GM19023 (cell line): ENCODE measurements at regions not wholly inside any gene's neighbourhood (a gene's known extent, or its start where the extent isn't known, plus 50 kb on each side); places are given as distances from the start of the nearest gene placed in this dataset.
"Not testable (repeated sequence)": the region's sequence is repeated elsewhere in the genome, so short reads cannot be mapped to it uniquely, and the experiment has no call there.

Experiments
- ATAC-seq: cut with Tn5 transposase; IDR thresholded peaks from one replicate; pipeline ENCODE4 v1.9.1; 2021; ENCODE audit warnings: mild to moderate bottlenecking, moderate library complexity; ENCODE audit not compliant: unreplicated experiment

DNA sequence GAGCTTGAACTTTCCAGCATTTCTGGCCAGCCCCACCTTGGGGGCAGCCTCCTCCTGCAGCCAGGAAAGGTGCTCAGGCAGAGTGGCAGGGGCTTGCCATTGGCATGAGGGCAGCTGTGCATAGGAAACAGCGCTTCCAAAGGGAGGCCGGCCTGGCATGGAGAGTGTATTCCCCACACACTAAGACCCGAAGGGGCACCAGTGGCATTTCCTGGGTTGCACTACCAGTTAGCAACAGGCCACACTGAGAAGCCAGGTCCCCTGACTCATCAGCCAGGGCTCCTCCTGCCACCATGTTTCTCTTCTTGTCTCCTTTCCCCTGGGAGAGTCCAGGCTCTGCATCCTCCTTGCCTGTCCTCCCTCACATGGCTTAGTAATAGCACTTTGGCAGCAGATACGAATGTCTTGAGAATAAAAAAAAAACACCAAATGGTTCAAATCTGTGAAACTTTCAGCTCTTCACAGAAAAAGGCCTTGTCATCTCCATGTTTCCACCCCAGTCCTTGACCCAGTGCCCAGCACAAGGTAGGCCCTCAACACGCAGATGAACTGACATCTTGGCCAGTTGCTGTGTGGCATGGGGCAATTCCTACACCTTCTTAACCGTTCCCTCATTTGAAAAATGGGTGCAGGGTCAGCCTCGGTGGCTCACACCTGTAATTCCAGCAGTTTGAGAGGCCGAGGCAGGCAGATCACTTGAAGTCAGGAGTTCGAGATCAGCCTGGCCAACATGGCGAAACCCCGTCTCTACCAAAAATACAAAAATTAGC lies 180.4 kb downstream of the SMAD6 start:
- no peak for ATAC-seq

DNA sequence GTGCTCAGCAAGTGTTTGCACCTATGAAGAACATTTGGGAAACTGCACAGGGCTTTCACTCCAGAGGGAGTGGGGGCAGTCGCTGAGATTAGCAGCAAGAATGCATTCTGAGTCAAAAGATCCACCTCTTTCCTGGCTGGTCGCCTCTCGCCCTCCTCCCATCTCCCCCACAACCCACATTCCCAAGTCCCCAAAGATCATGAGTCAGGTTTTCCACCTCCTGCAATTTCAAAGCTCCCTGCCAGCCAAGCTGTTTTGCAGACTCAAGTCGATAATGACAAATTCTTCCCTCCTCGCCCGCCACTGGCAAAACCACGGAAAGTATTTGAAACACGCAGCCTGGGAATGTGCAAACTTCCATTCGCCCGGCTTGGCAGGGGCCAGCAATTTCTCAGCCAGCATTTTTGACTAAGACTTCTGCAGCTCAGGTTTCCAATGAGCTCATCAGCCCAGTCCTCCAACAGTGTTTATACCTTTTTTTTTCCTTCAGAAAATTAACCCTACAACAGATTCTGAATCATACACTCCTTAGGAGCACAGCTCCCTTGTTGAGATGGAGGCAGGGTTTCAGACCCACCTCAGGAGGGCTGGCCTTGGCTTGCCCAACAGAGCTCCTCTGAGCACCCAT lies 181.4 kb downstream of the SMAD6 start:
- no peak for ATAC-seq

DNA sequence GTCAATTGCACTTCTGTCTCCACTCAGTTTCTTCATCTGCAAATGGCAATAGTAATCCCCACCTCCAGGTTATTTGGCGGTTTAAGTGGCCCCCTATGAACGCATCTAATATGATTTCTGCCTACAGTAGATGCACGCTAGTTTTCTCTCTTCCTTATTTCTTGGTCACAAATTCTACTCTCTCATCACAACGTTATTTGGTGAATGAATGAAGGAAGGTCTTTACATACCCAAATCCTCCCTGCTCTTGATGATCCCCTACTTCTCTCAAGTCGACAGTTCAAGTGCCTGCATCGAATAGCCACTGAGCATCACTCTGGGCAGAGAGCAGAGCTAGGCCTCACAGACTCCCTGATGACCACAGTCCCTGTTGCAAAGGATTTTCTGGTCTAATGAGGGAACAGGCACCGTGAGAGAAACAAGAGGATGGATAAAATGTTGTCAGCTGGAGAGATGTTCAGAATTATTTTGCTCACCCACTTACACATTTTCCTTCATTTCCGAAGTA lies 181.2 kb upstream of the SMAD3 start:
- no peak for ATAC-seq

DNA sequence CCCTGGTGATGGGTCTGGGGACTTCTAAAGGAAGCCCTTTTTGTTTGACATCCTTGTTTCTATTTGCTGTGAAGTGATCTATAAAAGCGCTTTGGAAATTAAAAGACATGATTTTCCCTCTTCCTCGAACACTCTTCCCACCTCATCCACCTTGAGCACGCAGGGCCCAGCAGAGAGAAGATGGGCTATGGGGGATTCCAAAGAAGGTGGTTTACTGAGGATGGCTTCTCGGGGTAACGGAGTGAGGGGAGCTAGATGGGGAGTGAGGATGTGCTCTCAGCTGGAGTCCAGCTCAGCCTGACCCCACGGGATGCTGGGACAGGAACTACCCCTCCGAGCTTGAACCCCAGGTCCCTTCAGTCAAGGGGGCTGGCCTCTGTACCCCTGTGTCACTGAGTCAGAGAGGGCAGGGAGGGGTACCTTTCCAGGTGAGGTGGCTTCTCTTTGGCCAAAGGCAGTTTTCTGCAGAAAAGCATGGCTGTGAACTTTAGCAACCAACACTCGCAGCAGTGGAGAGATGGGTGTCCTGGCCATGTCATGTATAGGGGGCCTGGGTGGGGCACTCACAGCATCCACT lies 180.7 kb upstream of the SMAD3 start:
- ATAC-seq, result no peak

DNA sequence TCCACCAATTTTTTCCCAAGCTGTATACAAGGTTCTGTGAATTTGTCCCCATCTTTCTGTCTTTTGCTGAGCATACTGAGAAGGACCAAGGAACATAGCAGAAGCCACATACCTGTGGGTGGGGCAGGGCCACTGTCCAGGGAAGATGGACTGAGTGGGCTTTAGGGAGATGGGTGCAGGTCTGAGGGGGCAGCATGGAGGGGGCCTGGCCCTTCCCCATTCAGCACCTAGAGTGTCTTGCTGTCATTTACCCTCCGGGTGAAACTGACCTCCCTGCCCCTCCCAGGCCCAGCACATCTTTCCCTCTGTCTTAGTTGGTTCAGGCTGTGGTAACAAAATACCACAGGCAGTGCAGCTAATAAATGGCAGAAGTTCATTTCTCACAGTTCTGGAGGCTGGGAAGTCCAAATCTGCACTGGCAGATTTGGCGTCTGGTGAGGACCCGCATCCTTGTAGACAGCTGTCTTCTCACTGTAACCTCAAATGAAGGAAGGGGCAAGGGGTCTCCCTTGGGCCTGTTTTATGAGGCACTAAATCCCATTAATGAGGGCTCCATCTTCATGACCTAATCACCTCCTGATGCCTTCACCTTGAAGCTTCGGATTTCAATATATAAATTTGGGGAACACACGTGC lies 180.0 kb upstream of the SMAD3 start:
- ATAC-seq, result no peak

DNA sequence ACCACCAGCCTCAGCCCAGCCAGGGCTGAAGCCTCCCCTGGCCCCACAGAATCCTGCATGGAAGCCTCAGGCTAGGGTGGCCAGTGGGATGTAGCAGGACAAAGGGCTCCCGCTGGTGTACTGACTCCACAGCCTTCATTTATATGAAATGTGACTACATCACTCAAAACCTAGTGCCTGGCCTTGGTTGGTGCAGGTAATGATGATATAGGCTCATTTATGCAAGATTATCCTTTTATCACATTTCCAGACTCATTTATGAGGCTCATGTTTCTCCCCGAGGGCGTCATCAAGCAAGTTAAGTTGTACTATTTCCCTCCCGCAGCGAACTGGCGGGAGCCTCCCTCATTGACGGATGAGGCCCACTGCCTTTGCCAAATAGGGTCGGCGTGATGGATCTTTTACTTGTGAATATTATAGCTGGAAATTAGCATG lies 179.1 kb upstream of the SMAD3 start:
- no peak for ATAC-seq

DNA sequence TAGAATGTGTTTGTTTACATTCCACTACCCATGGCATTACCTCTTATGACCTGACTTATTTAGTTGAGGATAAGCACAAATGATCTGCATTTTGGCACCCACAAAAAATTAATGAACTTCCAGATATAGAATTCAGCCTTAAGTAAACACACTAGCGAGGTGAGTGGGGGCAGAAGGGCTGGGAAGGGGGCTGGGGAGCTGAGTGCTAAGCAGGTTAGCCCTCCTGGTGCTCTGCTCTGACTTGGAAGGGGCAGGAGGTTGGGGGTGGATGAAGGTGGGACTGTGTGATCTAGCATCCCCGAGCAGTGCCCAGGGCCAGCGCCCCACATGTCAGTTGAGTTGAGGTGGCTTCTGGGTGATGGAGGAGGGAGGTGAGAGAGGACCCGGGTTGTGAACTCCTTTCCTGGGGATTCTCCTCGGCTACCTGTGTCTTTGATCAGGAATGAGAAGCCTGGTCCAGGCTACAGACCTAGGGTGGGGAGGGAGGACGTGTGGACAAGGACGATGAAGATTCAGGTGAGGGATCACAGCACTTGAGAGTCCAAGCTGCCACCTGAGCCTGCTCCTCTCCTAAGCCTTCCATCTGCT lies 178.6 kb upstream of the SMAD3 start:
- no peak for ATAC-seq

DNA sequence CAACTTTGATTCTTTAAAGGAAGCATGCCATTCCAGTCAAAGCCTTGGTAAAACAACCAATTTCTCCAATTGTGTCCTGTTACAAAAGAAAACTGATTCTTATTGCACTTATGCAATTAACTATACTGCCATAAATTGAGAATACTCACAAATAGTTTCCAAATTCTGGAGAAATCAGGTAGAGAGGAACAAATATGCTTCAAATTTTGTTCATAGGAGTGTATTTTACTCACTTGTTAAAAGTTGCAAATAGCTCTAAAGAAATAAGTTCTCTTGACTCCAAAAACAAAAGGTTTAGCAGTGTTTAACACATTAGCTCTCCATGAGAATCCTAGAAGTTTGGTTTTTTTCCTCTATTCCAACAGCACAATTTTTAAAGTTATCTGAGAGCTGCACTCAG lies 176.1 kb upstream of the SMAD3 start:
- not testable (repeated sequence) for ATAC-seq

DNA sequence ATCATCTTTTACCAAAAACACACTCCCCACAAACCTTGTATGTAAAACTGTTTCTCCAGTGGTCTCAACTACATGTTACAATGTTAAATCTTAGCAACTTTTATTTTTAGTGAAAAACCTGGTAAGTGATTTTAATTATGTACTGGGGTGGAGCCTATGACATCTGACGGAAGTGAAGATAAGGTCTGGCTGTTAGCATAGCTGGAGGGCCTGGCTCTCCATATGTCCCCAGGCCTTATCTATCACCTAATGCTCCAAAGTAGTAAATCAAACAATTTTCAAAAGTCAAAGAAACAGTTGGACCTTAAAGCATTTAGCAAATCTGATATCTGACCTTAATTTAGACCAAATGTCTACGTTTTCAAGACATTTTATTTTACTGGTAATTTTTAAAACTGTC lies 173.6 kb upstream of the SMAD3 start:
- ATAC-seq, result no peak

DNA sequence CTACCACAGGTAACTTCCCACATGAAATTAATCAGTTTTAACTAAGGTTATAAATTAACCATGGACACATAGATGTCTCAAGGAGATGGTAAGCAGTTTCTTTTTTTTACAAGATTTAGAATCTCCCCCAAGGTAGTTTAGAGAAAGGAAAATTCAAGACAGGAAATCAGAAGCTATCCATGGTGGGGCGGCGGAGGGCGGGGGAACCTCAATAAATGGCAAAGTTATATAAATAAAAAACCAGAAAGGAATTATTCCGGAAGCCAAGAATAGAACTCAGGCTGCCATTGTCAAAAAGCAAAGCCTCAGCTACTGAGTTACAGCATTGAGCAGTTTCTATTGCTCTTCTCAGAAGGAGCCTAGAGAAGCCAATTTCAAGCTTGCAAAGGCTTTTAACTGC lies 172.1 kb upstream of the SMAD3 start:
- ATAC-seq, result no peak

DNA sequence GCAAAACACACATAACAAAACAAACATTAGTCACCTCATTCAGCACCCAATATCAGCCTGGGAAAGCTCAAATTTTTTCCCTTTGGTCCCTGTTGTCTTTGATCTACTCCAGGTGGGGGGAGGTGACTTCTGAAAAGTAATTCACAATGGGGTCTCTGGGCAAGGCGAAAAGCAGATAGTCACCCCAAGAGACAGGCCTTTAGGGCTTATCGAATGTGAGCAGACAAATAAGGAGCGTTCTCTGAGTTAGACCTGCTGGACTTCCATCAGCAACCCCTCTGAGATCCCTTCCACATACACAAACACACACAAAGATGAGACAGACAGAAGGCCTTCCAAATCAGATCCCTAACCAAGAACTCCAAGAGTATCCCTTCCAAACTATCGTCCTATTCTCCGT lies 171.0 kb upstream of the SMAD3 start:
- no peak for ATAC-seq

DNA sequence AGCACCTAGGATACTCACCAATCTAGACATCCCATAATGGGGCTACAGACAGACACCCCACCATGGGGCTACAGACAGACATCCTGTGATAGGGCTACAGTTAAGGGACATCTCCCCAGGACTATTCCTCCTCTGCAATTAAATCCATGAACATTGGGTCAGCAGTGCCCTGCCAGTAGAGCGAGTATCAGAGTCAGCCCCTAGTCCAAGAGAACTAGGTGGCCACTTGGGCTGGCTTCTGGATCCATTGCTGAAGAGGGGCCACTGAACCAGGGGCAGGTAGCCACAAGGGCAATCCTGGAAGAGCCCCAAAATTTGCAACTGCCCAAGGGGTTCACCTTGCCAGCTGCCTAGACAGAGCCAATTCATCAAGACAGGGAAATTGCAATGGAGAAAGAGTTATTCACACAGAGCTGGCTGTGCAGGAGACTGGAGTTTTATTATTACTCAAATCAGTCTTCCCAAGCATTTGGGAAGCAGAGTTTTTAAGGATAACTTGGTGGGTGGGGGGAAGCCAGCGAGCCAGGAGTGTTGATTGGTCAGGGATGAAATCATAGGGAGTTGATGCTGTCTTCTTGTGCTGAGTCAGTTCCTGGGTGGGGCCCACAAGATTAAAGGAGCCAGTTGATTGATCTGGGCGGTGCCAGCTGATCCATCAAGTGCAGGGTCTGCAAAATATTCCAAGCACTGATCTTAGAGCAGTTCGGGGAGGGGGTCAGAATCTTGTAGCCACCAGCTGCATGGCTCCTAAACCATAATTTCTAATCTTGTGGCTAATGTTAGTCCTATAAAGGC lies 170.2 kb upstream of the SMAD3 start:
- ATAC-seq, result no peak

DNA sequence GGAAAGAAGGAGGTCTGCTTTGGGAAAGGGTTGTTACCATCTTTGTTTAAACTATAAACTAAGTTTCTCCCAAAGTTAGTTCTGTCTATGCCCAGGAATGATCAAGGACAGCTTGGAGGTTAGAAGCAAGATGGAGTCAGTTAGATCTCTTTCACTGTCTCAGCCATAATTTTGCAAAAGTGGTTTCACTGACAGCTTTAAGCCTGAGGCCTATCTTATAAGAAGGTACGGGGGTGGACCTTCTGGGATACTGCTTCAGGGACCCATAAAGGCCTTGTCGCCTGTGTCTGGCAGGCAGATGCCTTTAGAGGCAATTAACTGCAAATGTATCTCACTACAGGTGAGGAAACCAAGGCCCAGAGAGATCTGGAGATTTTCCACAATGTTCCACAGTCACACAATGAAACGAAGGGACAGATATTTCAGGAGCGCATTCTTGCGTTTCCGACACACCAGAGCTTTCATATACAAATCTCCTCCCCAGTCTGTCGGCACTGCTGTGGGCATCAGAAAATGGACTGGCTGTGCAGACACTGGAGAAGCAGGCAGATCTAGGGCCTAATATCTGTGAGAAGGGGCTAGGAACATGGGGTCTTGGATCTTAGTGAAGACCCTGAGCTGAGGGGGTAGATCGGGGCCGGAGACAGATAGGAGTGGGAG lies 169.5 kb upstream of the SMAD3 start:
- no peak for ATAC-seq

DNA sequence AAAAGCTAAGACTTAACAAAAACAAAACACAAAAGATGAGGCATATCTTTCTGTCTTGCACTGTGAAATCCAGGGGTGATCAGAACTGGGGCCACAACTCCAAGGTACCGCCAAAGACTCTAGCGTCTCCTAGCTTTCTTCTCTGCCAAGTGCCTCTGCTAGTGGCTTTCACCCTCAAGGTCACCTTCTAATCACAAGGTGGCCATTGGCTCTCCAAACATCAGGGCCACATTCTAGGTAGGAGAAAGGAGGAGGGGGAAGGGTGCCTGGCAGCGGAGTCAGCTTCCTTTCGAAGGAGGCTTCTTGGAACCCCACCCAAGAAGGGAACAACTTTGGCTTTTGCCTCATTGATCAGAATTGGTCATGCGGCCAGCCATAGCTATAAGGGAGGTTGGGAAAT lies 168.8 kb upstream of the SMAD3 start:
- no peak for ATAC-seq

DNA sequence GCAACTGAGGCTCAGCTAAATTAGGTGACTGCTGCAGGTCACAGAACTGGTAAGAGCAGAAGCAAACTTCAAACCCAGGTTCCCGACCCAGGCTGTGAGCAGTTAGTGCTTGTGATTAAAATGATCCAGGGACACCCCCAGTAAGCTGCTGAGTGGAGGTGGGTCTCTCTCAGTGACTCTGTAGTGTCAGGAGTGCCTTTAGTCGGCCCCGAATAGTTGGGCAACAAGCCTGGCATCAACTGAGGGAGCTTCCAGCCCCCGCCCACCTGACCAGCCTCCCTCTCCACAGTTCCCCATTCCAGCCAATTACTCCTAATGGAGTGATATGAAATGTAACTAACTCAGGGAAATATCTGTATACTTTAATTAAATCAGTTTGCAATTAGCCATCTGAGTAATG lies 168.0 kb upstream of the SMAD3 start:
- no peak for ATAC-seq

DNA sequence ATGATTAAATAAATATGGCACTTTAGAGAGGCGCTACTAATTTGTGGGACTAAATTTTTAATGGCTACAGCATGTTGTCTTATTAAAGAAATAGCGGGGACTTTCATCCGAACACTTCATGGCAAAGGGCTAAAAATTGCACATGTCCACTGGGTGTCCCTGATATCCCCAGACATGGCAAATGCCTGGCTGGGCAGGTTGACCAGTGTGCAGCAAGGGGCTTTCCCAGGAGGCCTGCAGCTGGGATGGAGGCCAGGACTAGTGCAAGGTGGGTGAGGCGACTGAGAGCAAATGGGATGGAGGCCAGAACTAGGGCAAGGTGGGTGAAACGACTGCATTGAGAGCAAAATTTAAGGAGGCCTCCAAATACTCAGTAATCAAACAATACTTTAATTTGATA lies 167.4 kb upstream of the SMAD3 start:
- ATAC-seq, result no peak

DNA sequence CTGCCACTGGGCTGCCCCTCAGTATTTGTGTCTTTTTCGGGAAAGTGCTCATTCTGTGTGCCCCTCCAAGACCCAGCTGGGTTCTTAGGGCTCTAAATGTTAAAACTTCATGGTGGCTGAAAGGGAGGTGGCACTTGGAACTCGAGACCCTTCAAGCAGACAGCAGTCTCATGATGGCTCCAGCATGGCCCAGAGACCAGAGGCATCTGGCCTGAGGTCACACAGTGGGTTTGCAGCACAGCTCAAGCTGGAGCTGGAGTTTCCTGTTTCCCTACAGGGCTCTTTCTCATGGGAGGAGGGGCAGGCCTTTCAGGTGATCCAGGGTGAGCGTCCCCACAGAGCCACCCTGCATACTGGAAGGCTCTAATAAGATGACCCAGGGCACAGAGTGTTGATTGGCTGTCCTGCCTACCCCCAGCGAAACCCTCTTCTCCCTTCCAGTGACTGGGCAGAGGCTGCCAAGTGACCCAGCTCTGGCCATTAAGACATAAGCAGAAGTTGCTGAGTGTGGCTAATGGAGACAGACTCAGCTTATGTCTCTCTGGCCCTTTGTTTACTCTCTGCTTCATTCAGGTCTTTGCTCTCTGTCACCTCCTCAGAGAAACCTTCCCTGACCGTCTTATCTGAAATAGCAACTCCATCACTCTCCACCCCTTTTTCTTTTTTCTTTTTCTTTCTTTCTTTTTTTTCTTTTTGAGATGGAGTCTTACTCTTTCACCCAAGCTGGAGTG lies 166.6 kb upstream of the SMAD3 start:
- no peak for ATAC-seq

DNA sequence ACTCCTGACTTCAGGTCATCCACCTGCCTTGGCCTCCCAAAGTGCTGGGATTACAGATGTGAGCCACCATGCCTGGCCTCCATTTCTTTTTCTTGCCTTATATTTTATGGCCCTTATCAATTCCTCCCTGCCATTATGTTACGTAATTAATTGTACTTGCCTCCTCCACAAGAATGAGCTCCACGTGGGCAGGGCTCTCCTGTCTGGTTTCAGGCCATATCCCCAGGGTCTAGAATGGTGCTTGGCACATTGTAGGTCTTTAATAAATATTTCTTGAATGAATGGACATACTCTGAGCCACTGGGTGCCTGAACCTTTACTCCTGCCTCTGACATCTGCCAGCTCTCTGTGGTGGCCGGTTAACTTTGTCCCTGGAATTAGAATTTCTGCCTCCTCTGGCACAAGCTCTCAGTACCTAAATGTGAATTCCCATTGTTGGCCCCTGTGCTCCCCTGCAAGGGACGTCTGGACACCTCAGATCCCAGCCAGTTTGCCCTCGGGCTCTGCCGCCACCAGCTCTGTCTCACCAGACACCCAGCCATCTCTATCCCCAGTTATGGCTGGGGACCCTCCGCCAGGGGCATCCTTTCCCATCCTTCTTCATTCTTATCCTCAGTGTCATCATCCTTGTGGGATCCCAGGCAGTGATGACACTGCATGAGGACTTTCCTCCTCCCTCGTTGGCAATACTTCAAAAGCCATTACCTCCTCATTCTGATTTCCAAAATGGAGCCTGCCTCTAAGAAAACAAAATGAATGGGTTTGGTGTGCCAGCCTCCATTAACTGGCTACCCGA lies 165.6 kb upstream of the SMAD3 start:
- ATAC-seq, result no peak
